HUDEP-2 (cell line): ENCODE measurements at regions not wholly inside any gene's neighbourhood (a gene's known extent, or its start where the extent isn't known, plus 50 kb on each side); places are given as distances from the start of the nearest gene placed in this dataset.
A peak's percentile ranks its signal among the peaks of the same experiment; 100 is the strongest.

ENCODE experiments used
- DNase-seq, 76 experiments: peaks; one replicate each; lab custom pipeline; 2025; ENCODE audit not compliant: unreplicated experiment in 76 of 76; lab: John Stamatoyannopoulos, UW

DNA sequence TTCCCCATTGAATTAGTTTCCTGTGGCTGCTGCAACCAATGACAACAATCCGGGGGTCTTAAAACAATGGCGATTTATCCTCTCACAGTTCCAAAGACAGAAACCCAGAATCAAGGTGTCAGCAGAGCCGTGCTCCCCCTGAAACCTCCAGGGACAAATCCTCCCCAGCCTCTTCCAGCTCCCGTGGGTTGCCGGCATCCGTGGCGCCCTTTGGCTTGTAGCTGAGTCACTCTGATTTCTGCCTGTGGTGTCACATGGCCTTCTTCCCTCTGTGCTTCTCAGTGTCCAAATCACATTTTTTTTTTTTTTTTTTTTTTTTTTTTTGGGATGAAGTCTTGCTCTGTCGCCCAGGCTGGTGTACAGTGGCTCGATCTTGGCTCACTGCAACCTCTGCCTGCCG lies 64.5 kb upstream of the STX18 start:
- DNase-seq, result no peak

DNA sequence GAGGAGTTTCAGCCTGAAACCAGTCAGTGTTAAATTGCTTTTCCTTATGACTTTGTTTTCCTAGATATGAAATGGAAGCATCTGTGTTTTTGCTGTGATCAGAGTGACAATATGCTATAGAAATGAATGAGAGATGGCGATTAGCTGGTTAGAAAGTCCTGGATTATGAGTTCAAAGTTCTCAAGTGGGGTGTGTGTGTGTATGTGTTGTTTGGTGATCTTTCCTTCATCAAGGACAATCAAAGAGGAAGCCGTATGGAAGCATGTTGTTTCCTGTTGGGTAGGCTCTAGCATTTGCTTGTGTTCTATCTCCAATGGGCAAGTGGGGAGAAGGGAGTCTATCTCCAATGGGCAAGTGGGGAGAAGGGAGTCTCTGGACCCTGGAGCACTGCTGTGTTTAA lies 64.0 kb upstream of the STX18 start:
- DNase-seq, result no peak

DNA sequence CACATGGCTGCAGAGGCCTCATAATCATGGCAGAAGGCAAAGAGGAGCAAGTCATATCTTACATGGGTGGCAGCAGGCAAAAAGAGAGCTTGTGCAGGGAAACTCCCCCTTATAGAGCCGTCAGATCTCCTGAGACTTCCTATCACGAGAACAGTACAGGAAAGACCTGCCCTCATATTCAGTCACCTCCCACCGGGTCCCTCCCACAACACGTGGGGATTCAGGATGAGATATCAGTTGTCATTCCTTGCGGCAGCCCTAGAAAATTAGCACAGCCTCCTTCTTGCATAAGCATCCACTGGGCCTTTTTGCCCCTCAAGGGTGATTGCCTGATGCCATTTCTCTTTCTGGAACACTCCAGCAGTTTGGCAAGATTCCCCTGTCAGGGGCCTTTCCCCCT lies 61.7 kb upstream of the STX18 start:
- DNase-seq, result no peak

DNA sequence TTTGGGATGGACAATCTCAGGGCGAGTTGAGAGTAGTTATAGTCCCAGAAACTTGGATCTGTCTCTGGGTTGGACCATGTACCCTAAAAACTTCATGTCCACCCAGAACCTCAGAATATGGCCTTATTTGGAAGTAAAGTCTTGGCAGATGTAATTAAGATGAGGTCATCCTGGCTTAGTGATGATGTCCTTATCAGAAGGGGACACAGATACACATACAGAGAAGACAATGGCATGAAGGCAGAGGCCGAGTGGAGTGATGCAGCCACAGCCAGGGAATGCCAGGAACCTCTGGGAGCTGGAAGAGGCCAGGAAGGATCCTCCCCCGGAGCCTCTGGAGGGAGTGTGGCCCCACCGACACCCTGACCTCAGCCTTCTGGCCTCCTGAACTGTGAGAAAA lies 61.2 kb upstream of the STX18 start:
- no peak for DNase-seq

DNA sequence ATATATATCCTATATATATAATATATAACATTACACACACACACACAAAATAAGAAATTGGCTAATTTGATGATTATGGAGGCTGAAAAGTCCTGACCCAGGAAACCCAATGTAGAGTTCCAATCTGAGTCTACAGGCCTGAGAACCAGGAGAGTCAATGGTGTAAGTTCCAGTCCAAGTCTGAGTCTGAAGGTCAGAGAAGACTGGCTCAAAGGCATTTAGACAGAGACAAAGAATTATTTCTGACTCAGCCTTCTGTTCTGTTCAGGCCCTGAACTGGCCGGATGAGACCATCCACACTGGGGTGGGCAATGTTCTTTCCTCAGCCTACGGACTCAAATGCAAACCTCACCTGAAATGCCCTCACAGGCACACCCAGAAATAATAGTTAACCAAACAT lies 60.6 kb upstream of the STX18 start:
- DNase-seq, result no peak

DNA sequence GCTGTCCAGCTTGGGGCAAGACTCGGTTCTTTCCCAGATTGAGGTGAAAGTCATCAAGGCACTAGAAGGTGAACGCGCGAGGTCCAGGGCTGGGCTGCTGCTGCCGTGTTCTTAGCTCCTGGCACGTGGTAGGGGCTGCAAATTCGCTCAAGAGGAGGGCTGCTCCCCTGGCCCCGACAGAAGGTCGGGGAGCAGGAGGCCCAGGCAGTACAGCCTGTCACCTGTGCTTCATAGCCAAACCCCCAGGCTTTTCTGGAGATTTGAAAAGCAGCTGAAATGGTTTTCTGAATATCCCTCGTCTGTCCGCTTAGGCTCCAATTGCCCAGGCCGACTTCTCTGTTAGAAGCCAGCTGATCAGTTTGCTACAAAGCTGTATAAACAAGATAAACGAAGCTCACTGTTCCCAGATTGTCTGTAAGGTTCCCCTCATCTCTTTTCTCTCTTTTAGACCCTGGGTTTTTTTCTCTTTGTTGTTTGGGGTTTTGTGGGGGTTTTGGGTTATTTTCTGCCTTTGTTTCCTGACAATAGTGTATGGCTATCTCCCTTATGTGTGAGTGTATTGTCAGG lies 60.0 kb upstream of the STX18 start:
- DNase-seq, result no peak

DNA sequence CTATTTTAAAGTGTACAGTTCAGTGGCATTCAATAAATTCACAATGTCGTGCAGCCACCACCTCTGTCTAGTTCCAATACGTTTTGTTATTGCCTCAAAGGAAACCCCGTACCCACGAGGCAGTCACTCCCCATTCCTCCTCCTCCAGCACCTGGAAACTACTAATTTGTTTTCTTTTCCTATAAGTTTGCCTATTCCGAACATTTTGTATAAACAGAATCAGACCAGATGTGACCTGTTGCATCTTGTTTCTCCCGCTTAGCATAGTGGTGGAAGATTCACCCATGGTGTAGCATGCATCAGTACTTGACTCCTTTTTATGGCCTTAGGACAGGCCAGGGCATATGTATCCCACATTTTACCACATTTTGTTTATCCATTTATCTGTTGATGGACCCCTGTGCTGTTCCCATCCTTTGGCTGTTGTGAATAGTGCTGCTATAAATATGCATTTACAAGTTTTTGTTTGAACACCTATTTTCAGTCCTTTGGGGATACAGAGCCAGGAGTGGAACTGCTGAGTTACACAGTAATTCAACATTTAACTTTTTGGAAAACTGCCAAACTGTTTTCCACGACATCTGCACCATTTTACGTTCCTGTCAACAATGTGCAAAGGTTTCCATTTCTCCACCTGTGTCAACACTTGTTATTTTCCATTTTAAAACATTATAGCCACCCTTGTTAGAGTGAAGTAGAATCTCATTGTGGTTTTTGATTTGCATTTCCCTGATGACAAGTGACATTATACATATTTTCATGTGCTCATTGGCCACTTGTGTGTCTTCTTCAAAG lies 57.8 kb upstream of the STX18 start:
- DNase-seq, result no peak

DNA sequence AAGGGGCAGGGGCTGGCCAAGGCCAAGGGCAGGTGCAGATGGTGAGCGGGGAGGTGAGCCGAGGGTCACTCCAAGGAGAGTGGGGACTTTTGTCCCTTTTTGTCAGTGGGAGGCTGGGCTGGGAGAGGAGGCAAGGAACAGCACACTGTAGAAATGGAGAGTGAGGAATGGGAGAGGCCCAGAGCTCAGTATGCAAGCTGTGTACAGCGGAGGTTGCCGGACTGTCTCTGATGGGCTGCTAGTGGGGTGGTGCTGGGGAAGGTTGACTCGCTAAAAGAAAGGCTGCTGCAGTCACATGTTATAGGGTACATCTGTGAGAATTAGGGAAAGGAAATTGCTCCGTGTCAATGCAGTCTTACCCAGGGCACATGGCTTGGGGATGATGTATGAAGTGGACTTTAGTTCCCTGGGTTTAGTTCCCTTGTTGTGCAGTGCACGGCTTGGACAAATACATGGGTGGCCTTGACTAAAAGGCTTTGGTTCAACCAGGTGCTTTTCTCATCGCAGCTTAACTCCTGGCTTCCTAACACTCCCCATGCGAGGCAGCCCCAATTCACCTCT lies 57.1 kb upstream of the STX18 start:
- DNase-seq, result no peak

DNA sequence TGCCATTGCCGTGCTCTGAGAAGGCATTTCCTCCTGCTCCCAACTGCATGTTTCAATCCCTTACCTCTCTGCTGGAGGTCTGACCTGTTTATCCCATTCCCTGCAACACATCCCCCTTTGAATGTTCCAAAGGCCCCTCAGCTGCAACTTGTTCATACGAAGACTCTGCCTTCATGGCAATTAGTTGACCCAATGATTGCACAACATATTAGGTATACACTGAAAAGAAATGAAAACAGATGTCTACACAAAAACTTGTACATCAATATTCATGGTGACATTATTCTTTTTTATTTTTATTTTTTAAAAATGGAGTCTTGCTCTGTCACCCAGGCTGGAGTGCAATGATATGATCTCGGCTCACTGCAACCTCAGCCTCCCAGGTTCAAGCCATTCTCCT lies 54.9 kb upstream of the STX18 start:
- no peak for DNase-seq

DNA sequence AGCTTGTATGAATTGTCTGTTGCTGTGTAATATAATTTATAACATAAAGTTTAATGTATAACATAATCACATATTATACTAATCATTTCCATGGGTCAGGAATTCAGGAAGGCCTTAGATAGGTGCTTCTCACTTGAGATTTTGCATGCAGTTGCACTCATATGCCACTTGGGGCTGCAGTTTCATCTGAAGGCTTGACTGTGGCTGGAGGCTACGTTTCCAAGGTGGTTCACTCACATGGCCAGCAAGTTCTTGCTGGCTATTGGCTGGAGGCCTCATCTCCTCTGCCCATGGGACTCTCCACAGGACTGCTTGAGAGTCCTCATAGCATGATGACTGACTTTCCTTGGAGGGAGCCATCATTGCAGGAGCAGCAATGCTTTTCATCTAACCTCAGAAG lies 53.4 kb upstream of the STX18 start:
- DNase-seq, result peak in 1 of 76 experiments; percentile 1

DNA sequence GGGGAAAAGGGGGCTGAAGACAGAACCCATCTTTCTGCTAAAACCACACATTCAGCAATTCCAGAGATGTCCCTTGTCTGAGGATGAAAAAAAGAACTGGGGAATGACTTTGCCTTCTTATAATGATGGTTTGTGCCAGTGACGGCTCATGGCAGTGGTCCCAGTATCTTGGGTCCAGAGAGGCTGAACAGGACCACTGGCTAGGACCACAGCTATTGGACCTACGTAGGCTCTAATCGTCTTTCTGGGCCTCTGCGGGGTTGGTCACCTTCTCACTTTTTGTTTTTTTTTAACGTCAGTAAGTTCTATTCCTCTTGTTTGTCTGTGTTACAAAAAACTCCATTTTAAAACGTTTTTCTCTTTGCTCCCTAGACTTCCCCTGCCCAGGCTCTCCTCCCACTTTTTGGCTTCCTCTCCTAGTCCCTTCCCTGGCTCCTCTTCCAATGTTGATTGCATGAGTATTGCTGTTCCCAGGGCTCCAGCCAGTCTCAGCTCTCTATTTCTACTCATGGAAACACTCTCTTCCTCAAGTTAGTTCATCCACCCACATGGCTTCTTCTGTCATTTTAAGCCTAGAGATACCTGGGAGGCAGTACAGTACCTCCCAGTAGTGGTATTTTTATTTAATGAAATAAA lies 52.6 kb upstream of the STX18 start:
- no peak for DNase-seq

DNA sequence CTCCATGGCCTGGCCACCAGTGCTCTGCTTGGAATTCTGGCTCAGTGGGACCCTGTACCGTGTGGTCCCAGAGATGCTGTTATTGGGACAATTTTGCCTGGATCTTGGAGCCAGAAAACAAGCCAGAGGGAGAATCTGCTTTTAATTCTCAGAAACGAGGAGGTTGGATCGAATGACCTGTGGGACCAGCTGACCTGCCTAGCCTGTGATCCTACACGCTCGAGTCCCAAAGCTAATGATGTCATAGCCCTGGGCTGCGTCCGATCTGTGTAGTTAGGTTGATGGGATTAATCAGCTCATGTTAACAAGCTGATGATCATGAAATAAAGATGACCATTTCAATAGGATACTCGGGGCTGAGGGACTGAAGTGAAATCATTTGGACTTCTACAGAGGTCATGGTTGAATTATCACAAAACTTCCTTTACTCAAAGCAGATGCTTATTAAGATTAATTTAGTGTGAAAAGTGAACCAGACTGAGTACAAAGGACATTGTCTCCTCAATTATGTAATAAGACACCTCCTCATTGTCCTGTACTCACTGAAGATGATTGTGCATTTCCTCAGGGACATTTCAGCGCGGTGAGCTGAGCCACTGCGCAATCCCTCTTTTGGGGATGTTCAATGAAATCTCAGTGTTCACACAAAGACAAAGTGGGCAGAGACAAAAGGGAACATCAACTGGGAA lies 51.9 kb upstream of the STX18 start:
- DNase-seq, result no peak

DNA sequence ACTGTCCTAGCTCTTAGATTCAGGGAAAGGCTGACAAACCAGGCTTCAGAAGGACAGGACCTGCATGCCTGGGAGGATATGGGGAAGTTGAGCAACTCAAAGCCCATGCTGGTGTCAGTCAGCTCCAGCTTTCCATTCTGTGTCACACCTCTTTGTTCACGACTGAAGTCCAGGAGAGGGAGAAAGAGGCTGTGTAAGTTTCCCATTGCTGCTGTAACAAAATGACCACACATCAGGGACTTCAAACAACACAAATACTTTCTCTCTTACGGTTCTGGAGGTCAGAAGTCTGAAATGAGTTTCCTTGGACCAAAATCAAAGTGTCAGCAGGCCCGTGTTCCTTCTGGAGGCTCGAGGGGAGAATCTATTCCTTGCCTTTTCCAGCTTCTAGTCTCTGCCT lies 50.6 kb upstream of the STX18 start:
- no peak for DNase-seq
